Stimulated activated CD4-positive, alpha-beta T cell treated with anti-CD3 and anti-CD28 coated beads, Interleukin-2, amount 100 ng/mL, for 48 hours (primary cell): ENCODE measurements at regions not wholly inside any gene's neighbourhood (a gene's known extent, or its start where the extent isn't known, plus 50 kb on each side); places are given as distances from the start of the nearest gene placed in this dataset.
"Not testable (repeated sequence)": the region's sequence is repeated elsewhere in the genome, so short reads cannot be mapped to it uniquely, and the experiment has no call there.

Experiments
- DNase-seq, 2 donors: peaks; one replicate each; pipeline ENCODE4 v3.0.0-alpha.2; 2020

GRCh38 chr2:87593784-87594610 is 153.9 kb upstream of the PLGLB2 start:
- not testable (repeated sequence) for DNase-seq

DNA sequence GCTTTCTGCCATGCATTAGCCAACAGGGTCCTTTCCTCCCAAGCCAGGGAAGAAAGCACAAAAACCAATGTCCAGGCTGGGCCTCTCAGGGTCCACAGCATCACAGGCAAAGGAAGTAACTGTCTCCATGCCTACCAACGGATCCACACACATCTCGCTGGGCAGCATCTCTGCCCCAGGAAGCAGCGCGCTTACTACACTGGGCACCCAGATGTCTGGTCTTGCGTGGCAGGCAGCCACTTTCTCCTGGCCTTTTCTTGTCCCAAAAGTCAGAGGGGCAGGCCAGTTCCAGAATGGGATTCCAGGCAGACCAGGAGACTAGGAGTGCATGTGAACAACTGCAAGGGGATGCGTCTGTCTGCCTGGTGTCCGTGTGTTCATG is 153.3 kb upstream of the PLGLB2 start:
- not testable (repeated sequence) for DNase-seq

DNA sequence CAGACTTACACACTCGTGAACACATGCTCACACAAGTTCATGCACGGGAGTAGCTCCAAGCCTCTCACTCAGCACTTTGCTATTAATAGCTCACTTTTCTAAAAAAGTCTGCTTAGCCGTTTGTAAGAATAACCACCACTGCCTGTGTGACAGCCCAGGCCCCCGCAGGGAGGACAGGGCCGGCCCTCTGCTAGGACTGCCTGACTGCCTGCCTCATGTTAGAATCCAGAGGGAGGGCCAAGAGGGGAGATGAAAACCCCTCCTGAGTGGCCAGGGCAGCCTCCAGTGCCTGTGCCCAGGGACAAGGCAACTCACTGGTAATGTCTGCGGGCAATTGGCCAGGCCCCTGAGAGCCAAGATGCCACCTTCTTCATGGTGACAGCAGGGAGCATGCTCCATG is 152.9 kb upstream of the PLGLB2 start:
- not testable (repeated sequence) for DNase-seq

GRCh38 chr2:87600961-87601360 is 146.9 kb upstream of the PLGLB2 start:
- not testable (repeated sequence) for DNase-seq

- not testable (repeated sequence) for DNase-seq
These were observed 145.8 kb upstream of the PLGLB2 start for GRCh38 chr2:87602118-87602517.

DNA sequence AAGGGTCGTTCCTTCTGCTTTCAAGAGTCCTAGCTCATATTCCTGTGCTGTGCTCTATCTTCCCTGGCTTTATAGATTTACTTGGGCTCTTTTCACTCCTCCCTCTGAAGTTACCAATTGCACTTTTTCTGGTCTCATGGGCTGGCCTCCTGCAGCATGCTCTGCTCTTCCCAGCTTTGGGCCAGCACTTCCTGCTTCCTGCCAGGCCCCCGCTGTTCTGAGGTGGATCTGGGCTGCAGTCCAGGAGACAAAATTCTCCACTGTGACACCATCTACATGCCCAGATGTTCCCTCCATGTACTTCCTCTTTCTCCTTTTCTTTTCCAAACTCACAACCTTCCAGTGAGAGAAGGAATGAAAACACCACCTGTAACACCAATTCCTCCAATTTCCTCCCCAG is 145.2 kb upstream of the PLGLB2 start:
- not testable (repeated sequence) for DNase-seq

GRCh38 chr2:87603418-87604278 is 144.2 kb upstream of the PLGLB2 start:
- not testable (repeated sequence) for DNase-seq

GRCh38 chr2:87604279-87604818 is 143.5 kb upstream of the PLGLB2 start:
- not testable (repeated sequence) for DNase-seq

- DNase-seq: not testable (repeated sequence)
These were observed 142.9 kb upstream of the PLGLB2 start for GRCh38 chr2:87604980-87605379.

GRCh38 chr2:87608377-87609166 is 139.3 kb upstream of the PLGLB2 start:
- not testable (repeated sequence) for DNase-seq

- DNase-seq: not testable (repeated sequence)
These were observed 136.9 kb upstream of the PLGLB2 start for GRCh38 chr2:87610974-87611373.

- not testable (repeated sequence) for DNase-seq
These were observed 136.5 kb upstream of the PLGLB2 start for GRCh38 chr2:87611416-87611815.

DNA sequence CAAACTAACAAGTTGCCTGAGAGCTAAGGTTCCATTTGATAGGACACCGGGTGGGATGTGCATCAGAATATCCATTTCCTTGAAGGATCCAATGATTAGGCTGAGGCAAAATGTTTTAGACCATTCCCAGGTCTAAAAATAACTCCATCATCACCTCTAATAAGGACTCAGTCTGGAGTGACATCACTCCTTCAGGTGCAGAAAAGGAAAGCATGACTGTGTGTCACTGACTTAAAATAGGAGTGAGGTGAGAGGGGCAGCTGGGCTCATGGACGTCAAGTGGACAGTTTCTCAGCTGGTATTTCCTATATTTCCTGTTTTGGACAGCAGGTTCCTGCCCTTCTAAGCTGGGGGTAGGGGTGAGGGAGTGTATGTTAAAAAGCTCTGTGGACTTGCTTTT is 135.9 kb upstream of the PLGLB2 start:
- DNase-seq: not testable (repeated sequence)

GRCh38 chr2:87614829-87615434 is 133.0 kb upstream of the PLGLB2 start:
- DNase-seq: not testable (repeated sequence)

GRCh38 chr2:87619121-87619520 is 128.8 kb upstream of the PLGLB2 start:
- DNase-seq: not testable (repeated sequence)

GRCh38 chr2:87621139-87621538 is 126.7 kb upstream of the PLGLB2 start:
- not testable (repeated sequence) for DNase-seq

DNA sequence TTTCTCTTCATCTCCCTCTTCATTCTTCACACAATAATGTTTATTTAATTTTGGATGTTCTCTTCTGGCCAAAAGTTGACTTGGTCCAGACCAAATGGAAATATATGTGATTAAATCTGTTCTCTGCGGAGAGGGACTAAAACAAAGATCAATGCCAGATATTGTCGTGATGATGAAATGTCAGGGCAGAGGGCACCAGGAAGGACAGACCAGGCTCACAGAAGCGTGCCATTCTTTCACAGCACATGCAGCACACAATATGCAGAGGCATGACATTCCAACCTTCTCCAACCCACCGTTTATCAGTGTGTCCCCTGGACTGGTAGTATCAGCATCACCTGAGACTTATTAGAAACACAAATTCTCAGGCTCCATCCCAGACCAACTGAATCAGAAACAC is 125.2 kb upstream of the PLGLB2 start:
- DNase-seq: not testable (repeated sequence)

GRCh38 chr2:87629491-87630458 is 118.1 kb upstream of the PLGLB2 start:
- DNase-seq: peak in 1 of 2 donors; percentile 22

GRCh38 chr2:87630892-87631291 is 117.0 kb upstream of the PLGLB2 start:
- DNase-seq: not testable (repeated sequence)

DNA sequence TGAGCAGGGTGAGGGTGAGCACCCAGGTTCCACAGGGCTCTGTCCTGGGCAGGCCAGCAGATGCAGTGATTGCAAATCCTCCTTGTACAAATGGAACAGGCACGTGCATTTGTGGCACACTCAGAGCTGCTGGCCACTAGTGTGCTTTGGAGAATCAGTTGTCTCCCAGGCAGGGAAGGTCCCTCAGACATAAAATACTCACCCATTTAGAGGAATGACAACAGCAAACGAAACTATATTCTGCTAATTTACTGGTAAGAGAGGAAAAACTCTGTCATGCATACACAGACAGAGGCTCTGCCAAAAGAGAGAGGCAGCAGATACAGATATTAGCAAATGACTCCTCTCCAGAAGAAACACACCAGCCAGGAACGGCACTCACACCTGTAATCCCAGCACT is 116.5 kb upstream of the PLGLB2 start:
- DNase-seq: not testable (repeated sequence)
